ENCODE measurements at regions not wholly inside any gene's neighbourhood (a gene's known extent, or its start where the extent isn't known, plus 50 kb on each side); places are given as distances from the start of the nearest gene placed in this dataset.

- TF ChIP-seq CTCF (IDR thresholded peaks at IDR 0.05), result no peak
- no peak for TF ChIP-seq POLR2A (IDR thresholded peaks at IDR 0.05)
Measured at GRCh38 chr2:123648016-123648415, 377.1 kb upstream of the CNTNAP5 start.

All from right lobe of liver (tissue), 4 donors.